Putamen (tissue), 1 donor: ENCODE measurements at regions not wholly inside any gene's neighbourhood (a gene's known extent, or its start where the extent isn't known, plus 50 kb on each side); places are given as distances from the start of the nearest gene placed in this dataset.
"Not testable (repeated sequence)": the region's sequence is repeated elsewhere in the genome, so short reads cannot be mapped to it uniquely, and the experiment has no call there.

Experiments
- DNase-seq: peaks from one replicate; pipeline ENCODE4 v3.0.0-alpha.2; 2016; ENCODE audit warnings: low spot score

- no peak for DNase-seq
Measured at GRCh38 chr13:80881942-80882445, 541.1 kb upstream of the SPRY2 start.

DNA sequence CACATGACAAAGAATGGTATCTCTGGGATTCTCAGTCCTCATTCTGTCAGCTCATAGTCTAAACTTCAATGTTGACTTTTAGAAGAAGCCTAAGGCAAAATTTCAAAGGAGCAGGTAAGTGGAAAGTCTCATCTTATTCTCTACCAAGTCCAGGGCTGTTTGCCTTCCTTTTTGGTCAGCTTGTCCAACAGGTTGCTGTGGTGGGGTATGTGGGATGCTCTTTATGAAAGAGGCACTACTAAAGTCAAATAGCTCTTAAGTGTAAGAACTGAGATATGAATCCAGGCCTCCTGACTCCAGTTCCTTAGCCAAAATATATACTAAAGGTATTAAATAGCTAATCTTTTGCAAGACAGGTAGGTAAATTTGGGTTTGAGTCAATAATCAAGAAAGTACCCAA lies 540.6 kb upstream of the SPRY2 start:
- no peak for DNase-seq

- DNase-seq, result no peak
Measured at GRCh38 chr13:80881034-80881433, 540.1 kb upstream of the SPRY2 start.

- no peak for DNase-seq
Measured at GRCh38 chr13:80877944-80878241, 537.0 kb upstream of the SPRY2 start.

- DNase-seq, result no peak
Measured at GRCh38 chr13:80877209-80877943, 536.5 kb upstream of the SPRY2 start.

- no peak for DNase-seq
Measured at GRCh38 chr13:80873589-80873988, 532.7 kb upstream of the SPRY2 start.

GRCh38 chr13:80871971-80872370 lies 531.0 kb upstream of the SPRY2 start:
- DNase-seq, result not testable (repeated sequence)

- no peak for DNase-seq
Measured at GRCh38 chr13:80871481-80871880, 530.6 kb upstream of the SPRY2 start.

- DNase-seq, result no peak
Measured at GRCh38 chr13:80870186-80870585, 529.3 kb upstream of the SPRY2 start.

- no peak for DNase-seq
Measured at GRCh38 chr13:80866921-80867320, 526.0 kb upstream of the SPRY2 start.

- DNase-seq, result no peak
Measured at GRCh38 chr13:80865329-80865728, 524.4 kb upstream of the SPRY2 start.

GRCh38 chr13:80862456-80862855 lies 521.5 kb upstream of the SPRY2 start:
- no peak for DNase-seq

DNA sequence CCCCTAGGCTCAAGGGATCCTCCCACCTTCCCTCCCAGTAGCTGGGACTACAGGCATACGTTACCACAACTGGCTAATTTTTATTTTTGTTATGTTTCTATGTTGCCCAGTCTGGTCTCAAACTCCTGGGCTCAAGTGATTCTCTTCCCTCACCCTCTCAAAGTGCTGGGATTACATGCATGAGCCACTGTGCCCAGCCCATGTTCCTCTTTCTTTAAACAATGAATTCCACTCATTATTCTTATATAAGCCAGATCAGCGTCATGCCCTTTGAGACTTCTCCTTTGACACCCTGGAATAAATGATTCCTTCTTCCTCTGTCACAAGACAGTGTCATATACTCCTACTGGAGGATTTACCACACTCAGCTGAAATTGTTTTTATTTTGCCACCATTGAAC lies 519.9 kb upstream of the SPRY2 start:
- no peak for DNase-seq

DNA sequence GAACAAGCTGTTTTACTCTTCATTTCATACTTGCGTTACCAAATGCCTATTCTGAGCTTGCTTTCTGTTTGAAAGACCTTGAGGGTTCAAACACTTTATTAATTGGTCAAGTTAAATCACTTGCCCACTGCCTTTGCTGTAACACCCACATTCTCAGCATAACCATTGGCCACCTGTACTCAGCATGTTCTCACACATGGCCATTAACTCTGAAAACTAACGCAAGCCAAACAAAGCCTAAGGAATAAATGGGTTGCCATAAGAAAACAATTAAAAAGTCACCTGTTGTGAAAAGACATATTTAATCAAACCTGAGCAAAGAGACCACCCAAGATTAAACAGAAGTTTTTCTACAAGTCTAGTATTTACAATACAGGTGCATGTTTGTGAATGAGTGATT lies 517.2 kb upstream of the SPRY2 start:
- no peak for DNase-seq

DNA sequence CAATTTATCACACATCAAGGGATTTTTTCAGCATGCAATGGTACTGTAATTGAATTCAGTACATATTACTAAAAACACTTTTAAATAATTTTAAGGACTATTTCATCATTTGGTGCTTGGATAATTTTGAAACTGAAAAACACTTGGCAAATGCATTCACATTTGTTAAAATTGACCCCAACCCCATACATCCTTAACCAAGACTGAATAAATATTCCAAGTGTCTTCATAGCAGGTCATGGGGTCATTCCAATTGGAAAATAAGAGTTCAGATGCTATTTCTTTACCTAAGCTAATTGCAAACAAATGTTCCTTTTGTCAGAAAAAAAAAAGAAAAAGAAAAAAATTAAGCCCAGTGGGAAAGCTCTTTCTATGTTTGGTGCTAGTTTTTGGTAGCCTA lies 516.4 kb upstream of the SPRY2 start:
- DNase-seq, result no peak

DNA sequence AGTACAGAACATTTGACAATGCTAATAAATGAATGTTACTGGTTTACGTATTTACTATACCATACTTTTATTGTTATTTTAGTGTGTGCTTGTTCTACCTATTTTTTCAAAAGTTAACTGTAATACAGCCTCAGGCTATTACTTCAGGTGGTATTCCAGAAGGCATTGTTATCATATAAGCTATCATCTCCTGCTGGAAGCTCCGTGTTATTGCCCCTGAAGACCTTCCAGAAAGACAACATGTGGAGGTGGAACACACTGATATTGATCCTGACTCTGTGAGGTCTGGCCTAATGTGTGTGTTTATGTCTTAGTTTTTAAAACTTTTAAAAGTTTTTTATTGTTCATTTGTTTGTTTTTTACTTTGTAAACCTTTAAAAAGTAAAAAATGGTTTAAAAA lies 509.8 kb upstream of the SPRY2 start:
- no peak for DNase-seq

DNA sequence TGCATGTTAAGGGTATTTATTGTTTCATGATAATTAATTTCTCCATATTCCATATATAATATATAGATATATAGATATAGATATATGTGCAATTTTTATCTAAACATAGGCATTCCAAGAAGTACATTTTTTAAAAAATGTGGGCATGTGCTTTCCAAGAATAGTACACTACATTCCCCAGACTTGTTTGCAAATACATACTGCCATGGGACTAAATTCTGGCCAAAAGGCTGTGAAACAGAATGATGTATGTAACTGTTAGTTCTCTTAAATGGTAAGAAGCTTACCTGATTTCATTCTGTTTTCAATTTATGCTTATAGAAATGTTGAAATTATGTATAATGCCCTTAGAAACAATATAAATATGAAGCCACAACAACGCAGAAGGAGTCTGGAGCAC lies 503.2 kb upstream of the SPRY2 start:
- no peak for DNase-seq

DNA sequence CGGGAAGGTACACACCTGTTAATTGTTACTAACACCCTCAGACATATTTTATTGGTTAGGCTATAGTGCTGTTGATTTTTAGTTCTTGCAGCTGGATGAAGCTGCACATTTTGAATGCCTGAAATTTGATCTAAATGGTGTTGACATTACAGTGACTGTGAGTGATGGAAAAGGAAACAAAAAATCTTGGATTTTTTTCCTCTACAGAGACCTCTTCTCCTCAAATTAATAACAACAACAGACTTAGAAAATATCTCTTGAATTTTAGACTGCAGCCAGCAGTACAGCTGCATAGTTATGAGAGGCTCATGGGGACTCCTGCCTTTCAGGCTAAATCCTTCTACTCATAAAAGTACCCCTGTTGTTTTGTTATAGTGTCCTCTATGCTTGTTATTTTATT lies 500.5 kb upstream of the SPRY2 start:
- DNase-seq, result no peak

GRCh38 chr13:80840316-80840976 lies 499.5 kb upstream of the SPRY2 start:
- no peak for DNase-seq

- DNase-seq, result no peak
Measured at GRCh38 chr13:80835902-80836301, 495.0 kb upstream of the SPRY2 start.

GRCh38 chr13:80830431-80830830 lies 489.5 kb upstream of the SPRY2 start:
- no peak for DNase-seq

DNA sequence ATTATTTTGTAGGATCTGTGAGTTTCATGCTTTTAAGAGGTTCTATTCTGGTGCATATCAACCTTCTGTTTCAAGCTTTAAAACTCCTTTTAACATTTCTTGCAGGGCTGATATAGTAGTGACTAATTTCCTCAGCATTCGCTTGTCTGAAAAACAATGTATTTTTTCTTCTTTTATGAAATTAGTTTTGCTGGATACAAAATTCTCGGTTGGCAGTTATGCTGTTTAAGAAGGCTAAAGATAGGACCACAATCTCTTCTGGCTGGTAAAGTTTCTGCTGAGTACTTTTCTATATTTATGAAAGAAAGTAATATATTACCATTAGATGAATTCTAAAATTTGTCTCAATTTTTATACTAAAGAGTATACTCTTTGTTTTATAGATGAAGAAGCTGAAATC lies 487.8 kb upstream of the SPRY2 start:
- DNase-seq, result no peak

- no peak for DNase-seq
Measured at GRCh38 chr13:80825276-80825675, 484.4 kb upstream of the SPRY2 start.

- no peak for DNase-seq
Measured at GRCh38 chr13:80824229-80824628, 483.3 kb upstream of the SPRY2 start.
